ENCODE measurements at regions not wholly inside any gene's neighbourhood (a gene's known extent, or its start where the extent isn't known, plus 50 kb on each side); places are given as distances from the start of the nearest gene placed in this dataset.

- no peak for TF ChIP-seq POLR2A (IDR thresholded peaks at IDR 0.05)
- no peak for TF ChIP-seq CTCF (IDR thresholded peaks at IDR 0.05)
Measured at GRCh38 chr20:2219481-2220006, 76.3 kb upstream of the TGM3 start.

All from heart left ventricle (tissue), 13 donors.